ENCODE measurements at regions not wholly inside any gene's neighbourhood (a gene's known extent, or its start where the extent isn't known, plus 50 kb on each side); places are given as distances from the start of the nearest gene placed in this dataset.

GRCh38 chr15:96444865-96445264, 114.4 kb downstream of the NR2F2 start:
- Histone ChIP-seq H2AFZ (no peak overlapping the region), H3K4me1 (ENCODE audit: insufficient read depth) (no peaks in the 10 kb centered on the region), H3F3A (ENCODE audit: insufficient read depth) (no peaks in the 10 kb centered on the region), H3K27ac (no peak overlapping the region), H4K20me1 (ENCODE audit: insufficient read depth) (no peaks in the 10 kb centered on the region), H3K27me3 (replicated peaks; ENCODE audit: insufficient read depth) (peaks cover 52% of the 10 kb centered on the region), H3K36me3 (ENCODE audit: low read depth) (no peaks in the 10 kb centered on the region), H3K9me2 (ENCODE audit: insufficient read depth) (no peaks in the 10 kb centered on the region), H3K9ac (no peak overlapping the region), H3K4me3 (no peak overlapping the region), H3K9me3 (ENCODE audit: low read depth) (no peaks in the 10 kb centered on the region), H3K79me2 (ENCODE audit: insufficient read depth) (no peaks in the 10 kb centered on the region), H3K4me2 (ENCODE audit: unreplicated experiment) (no peak overlapping the region)
- WGBS, 2 experiments (ENCODE audit: low coverage in 1 of 2, low lambda C conversion rate in 2 of 2, missing lambda C conversion rate in 2 of 2), result 27 to 31% methylated on average over 3 of the region's 3 CpGs
- in situ Hi-C loops (cut with MboI), result no loop called here
- no peak for TF ChIP-seq EZH2 (IDR thresholded peaks at IDR 0.05; ENCODE audit: insufficient read depth, poor library complexity, severe bottlenecking)
- DNase-seq, result no peak

GRCh38 chr15:96448923-96449322, 118.4 kb downstream of the NR2F2 start:
- H4K20me1 ChIP-seq (ENCODE audit: insufficient read depth), result no peaks in the 10 kb centered on the region
- no peaks in the 10 kb centered on the region for H3K4me1 ChIP-seq (ENCODE audit: insufficient read depth)
- H3K9me3 ChIP-seq (ENCODE audit: low read depth), result no peaks in the 10 kb centered on the region
- H3F3A ChIP-seq (ENCODE audit: insufficient read depth), result no peaks in the 10 kb centered on the region
- no peak overlapping the region for H3K27ac ChIP-seq
- TF ChIP-seq EZH2phosphoT487 (IDR thresholded peaks at IDR 0.05; ENCODE audit: insufficient read depth, low read depth) (no peak), EZH2 (IDR thresholded peaks at IDR 0.05; ENCODE audit: insufficient read depth, poor library complexity, severe bottlenecking) (no peak)
- no peak overlapping the region for H2AFZ ChIP-seq
- H3K9ac ChIP-seq, result no peak overlapping the region
- H3K27me3 ChIP-seq (replicated peaks; ENCODE audit: insufficient read depth), result peaks cover 67% of the 10 kb centered on the region
- H3K4me3 ChIP-seq, result no peak overlapping the region
- H3K4me2 ChIP-seq (ENCODE audit: unreplicated experiment), result no peak overlapping the region
- in situ Hi-C loops (cut with MboI), result no loop called here
- no peaks in the 10 kb centered on the region for H3K36me3 ChIP-seq (ENCODE audit: low read depth)
- no peak for DNase-seq
- no peaks in the 10 kb centered on the region for H3K79me2 ChIP-seq (ENCODE audit: insufficient read depth)
- no peaks in the 10 kb centered on the region for H3K9me2 ChIP-seq (ENCODE audit: insufficient read depth)
- 24 to 29% methylated on average over 7 of the region's 7 CpGs for WGBS, 2 experiments (ENCODE audit: low coverage in 1 of 2, low lambda C conversion rate in 2 of 2, missing lambda C conversion rate in 2 of 2)

GRCh38 chr15:96457841-96458240, 127.3 kb downstream of the NR2F2 start:
- no peaks in the 10 kb centered on the region for H3K4me1 ChIP-seq (ENCODE audit: insufficient read depth)
- H3K36me3 ChIP-seq (ENCODE audit: low read depth), result no peaks in the 10 kb centered on the region
- DNase-seq, result no peak
- H3K9ac ChIP-seq, result no peak overlapping the region
- peaks cover 24% of the 10 kb centered on the region for H3K27me3 ChIP-seq (replicated peaks; ENCODE audit: insufficient read depth)
- no peaks in the 10 kb centered on the region for H3K9me3 ChIP-seq (ENCODE audit: low read depth)
- WGBS, 2 experiments (ENCODE audit: low coverage in 1 of 2, low lambda C conversion rate in 2 of 2, missing lambda C conversion rate in 2 of 2), result 43 to 53% methylated on average over 3 of the region's 3 CpGs
- TF ChIP-seq EZH2phosphoT487 (IDR thresholded peaks at IDR 0.05; ENCODE audit: insufficient read depth, low read depth) (no peak), EZH2 (IDR thresholded peaks at IDR 0.05; ENCODE audit: insufficient read depth, poor library complexity, severe bottlenecking) (no peak)
- no peaks in the 10 kb centered on the region for H3K79me2 ChIP-seq (ENCODE audit: insufficient read depth)
- H4K20me1 ChIP-seq (ENCODE audit: insufficient read depth), result no peaks in the 10 kb centered on the region
- H2AFZ ChIP-seq, result no peak overlapping the region
- H3F3A ChIP-seq (ENCODE audit: insufficient read depth), result no peaks in the 10 kb centered on the region
- H3K27ac ChIP-seq, result no peak overlapping the region
- no peak overlapping the region for H3K4me3 ChIP-seq
- in situ Hi-C loops (cut with MboI), result no loop called here
- H3K4me2 ChIP-seq (ENCODE audit: unreplicated experiment), result no peak overlapping the region
- H3K9me2 ChIP-seq (ENCODE audit: insufficient read depth), result no peaks in the 10 kb centered on the region

GRCh38 chr15:96460106-96460505, 129.6 kb downstream of the NR2F2 start:
- Histone ChIP-seq H3F3A (ENCODE audit: insufficient read depth) (no peaks in the 10 kb centered on the region), H3K9me3 (ENCODE audit: low read depth) (no peaks in the 10 kb centered on the region), H3K4me3 (no peak overlapping the region), H2AFZ (no peak overlapping the region), H3K9me2 (ENCODE audit: insufficient read depth) (no peaks in the 10 kb centered on the region), H3K9ac (no peak overlapping the region), H3K4me1 (ENCODE audit: insufficient read depth) (no peaks in the 10 kb centered on the region), H3K27ac (no peak overlapping the region), H3K36me3 (ENCODE audit: low read depth) (no peaks in the 10 kb centered on the region), H3K4me2 (ENCODE audit: unreplicated experiment) (no peak overlapping the region), H3K79me2 (ENCODE audit: insufficient read depth) (no peaks in the 10 kb centered on the region), H4K20me1 (ENCODE audit: insufficient read depth) (no peaks in the 10 kb centered on the region), H3K27me3 (replicated peaks; ENCODE audit: insufficient read depth) (peaks cover 26% of the 10 kb centered on the region)
- TF ChIP-seq EZH2phosphoT487 (IDR thresholded peaks at IDR 0.05; ENCODE audit: insufficient read depth, low read depth) (no peak), EZH2 (IDR thresholded peaks at IDR 0.05; ENCODE audit: insufficient read depth, poor library complexity, severe bottlenecking) (no peak)
- DNase-seq, result no peak
- WGBS, 2 experiments (ENCODE audit: low coverage in 1 of 2, low lambda C conversion rate in 2 of 2, missing lambda C conversion rate in 2 of 2), result 12 to 24% methylated on average over 1 of the region's 1 CpG
- in situ Hi-C loops (cut with MboI), result no loop called here

Data from GM23248 (cell line).